Osteocyte (in vitro differentiated cells): ENCODE measurements at regions not wholly inside any gene's neighbourhood (a gene's known extent, or its start where the extent isn't known, plus 50 kb on each side); places are given as distances from the start of the nearest gene placed in this dataset.

Source experiments
- DNase-seq: peaks from one replicate; pipeline ENCODE4 v3.0.0; 2021; ENCODE audit warnings: mixed read lengths; ENCODE audit not compliant: unreplicated experiment; ENCODE audit errors: extremely low spot score
- H3K27ac Mint-ChIP-seq: one replicate; pipeline ENCODE4 v1.8.0; 2021; ENCODE audit warnings: mild to moderate bottlenecking, mixed read lengths; ENCODE audit not compliant: unreplicated experiment
- H3K27me3 Mint-ChIP-seq: one replicate; pipeline ENCODE4 v1.8.0; 2021; ENCODE audit warnings: mixed read lengths; ENCODE audit not compliant: unreplicated experiment
- H3K36me3 Mint-ChIP-seq: one replicate; pipeline ENCODE4 v1.8.0; 2021; ENCODE audit warnings: mixed read lengths; ENCODE audit not compliant: unreplicated experiment
- H3K4me1 Mint-ChIP-seq: one replicate; pipeline ENCODE4 v1.8.0; 2021; ENCODE audit warnings: mixed read lengths; ENCODE audit not compliant: unreplicated experiment
- H3K4me3 Mint-ChIP-seq: one replicate; pipeline ENCODE4 v1.8.0; 2021; ENCODE audit warnings: mild to moderate bottlenecking, moderate library complexity, mixed read lengths; ENCODE audit not compliant: unreplicated experiment
- H3K9me3 Mint-ChIP-seq: one replicate; pipeline ENCODE4 v1.8.0; 2021; ENCODE audit warnings: mixed read lengths; ENCODE audit not compliant: unreplicated experiment
- TF ChIP-seq, protein P1 (sequence below): fragments of 200-600 bp; sonication (generic); IDR thresholded peaks from 2 replicates; pipeline ENCODE4 v1.5.0; 2021; ENCODE audit warnings: antibody characterized with exemption, mild to moderate bottlenecking, moderate library complexity

- Mint-ChIP-seq H3K27ac (no peak overlapping the region), H3K9me3 (no peaks in the 10 kb centered on the region), H3K4me1 (no peaks in the 10 kb centered on the region), H3K27me3 (no peaks in the 10 kb centered on the region), H3K36me3 (no peaks in the 10 kb centered on the region), H3K4me3 (no peak overlapping the region)
- TF ChIP-seq, protein P1, sequence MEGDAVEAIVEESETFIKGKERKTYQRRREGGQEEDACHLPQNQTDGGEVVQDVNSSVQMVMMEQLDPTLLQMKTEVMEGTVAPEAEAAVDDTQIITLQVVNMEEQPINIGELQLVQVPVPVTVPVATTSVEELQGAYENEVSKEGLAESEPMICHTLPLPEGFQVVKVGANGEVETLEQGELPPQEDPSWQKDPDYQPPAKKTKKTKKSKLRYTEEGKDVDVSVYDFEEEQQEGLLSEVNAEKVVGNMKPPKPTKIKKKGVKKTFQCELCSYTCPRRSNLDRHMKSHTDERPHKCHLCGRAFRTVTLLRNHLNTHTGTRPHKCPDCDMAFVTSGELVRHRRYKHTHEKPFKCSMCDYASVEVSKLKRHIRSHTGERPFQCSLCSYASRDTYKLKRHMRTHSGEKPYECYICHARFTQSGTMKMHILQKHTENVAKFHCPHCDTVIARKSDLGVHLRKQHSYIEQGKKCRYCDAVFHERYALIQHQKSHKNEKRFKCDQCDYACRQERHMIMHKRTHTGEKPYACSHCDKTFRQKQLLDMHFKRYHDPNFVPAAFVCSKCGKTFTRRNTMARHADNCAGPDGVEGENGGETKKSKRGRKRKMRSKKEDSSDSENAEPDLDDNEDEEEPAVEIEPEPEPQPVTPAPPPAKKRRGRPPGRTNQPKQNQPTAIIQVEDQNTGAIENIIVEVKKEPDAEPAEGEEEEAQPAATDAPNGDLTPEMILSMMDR, result no peak
- no peak for DNase-seq
Measured at GRCh38 chr6:95837890-95838289, 177.9 kb upstream of the FUT9 start.

- TF ChIP-seq, protein P1, result no peak
- no peak for DNase-seq
- Mint-ChIP-seq H3K27ac (no peak overlapping the region), H3K4me3 (no peak overlapping the region), H3K9me3 (no peaks in the 10 kb centered on the region), H3K4me1 (no peaks in the 10 kb centered on the region), H3K36me3 (no peaks in the 10 kb centered on the region), H3K27me3 (no peaks in the 10 kb centered on the region)
Measured at GRCh38 chr6:95841560-95841959, 174.2 kb upstream of the FUT9 start.

DNA sequence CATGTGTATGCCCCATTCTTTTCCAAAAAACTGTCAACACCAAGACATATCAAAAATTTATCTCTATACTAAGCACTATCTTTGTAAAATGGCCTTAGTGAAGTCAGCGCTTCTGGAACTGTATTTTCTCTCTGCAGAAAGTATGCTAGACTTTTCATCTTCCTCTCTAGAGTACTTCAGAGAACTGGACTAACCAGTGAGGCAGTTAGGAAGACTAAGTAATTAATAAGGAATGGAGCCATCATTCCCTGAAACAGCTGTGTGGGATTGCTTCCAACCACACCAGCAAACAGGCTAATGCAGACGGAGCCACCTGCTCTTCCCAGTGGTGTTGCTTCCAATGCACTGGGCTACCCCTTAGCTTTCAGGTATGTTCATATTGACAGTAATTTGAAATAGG lies 169.1 kb upstream of the FUT9 start:
- Mint-ChIP-seq H3K9me3 (no peaks in the 10 kb centered on the region), H3K36me3 (no peaks in the 10 kb centered on the region), H3K4me1 (no peaks in the 10 kb centered on the region), H3K27me3 (no peaks in the 10 kb centered on the region), H3K27ac (no peak overlapping the region), H3K4me3 (no peak overlapping the region)
- TF ChIP-seq, protein P1, result no peak
- DNase-seq, result no peak

GRCh38 chr6:95847061-95847460 lies 168.7 kb upstream of the FUT9 start:
- Mint-ChIP-seq H3K27ac (no peak overlapping the region), H3K27me3 (no peaks in the 10 kb centered on the region), H3K36me3 (no peaks in the 10 kb centered on the region), H3K4me3 (no peak overlapping the region), H3K4me1 (no peaks in the 10 kb centered on the region), H3K9me3 (no peaks in the 10 kb centered on the region)
- TF ChIP-seq, protein P1, result no peak
- DNase-seq, result no peak

DNA sequence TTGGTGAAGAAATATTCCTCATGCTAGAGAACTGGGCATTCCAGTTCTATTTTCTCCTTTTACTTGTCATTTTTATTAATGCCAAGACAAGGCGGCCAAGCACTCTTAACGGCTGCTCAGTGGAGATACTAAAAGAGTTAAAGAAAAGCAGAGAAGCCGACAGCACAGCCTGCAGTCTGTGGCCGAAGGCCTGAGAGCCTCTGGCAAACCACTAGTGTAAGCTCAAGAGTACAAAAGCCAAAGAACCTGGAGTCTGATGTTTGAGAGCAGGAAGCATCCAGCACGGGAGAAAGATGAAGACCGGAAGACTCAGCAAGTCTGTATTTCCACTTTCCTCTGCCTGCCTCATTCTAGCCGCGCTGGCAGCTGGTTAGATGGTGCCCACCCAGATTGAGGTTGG lies 167.1 kb upstream of the FUT9 start:
- Mint-ChIP-seq H3K4me3 (no peak overlapping the region), H3K27ac (no peak overlapping the region)

More for the DNA sequence above, 167.1 kb upstream of the FUT9 start:
- no peak for DNase-seq
- H3K4me1 Mint-ChIP-seq, result no peaks in the 10 kb centered on the region
- no peaks in the 10 kb centered on the region for H3K9me3 Mint-ChIP-seq
- no peaks in the 10 kb centered on the region for H3K36me3 Mint-ChIP-seq
- TF ChIP-seq, protein P1, result no peak
- H3K27me3 Mint-ChIP-seq, result no peaks in the 10 kb centered on the region
